ENCODE measurements at regions not wholly inside any gene's neighbourhood (a gene's known extent, or its start where the extent isn't known, plus 50 kb on each side); places are given as distances from the start of the nearest gene placed in this dataset.
"Not testable (repeated sequence)": the region's sequence is repeated elsewhere in the genome, so short reads cannot be mapped to it uniquely, and the experiment has no call there.

DNA sequence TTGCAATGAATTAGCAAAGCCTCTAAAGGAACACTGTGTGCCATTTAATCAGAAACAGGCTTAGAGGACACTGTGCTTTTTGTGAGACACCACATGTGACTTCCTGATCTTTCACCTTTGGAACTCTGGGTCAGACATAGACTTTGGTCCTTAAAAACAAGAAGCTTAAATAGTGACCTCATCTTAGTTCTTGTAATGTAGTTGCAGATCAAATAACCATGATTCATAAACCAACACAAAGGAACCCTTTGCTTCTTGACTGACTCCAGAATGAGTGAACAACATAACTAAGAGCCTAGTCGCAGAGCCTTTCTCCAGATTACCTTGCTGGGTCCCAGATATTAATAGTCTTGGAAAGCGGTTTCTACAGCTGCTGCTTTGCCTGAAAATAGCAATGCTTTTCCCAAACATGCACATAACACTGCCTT is 947.3 kb downstream of the SPATA31A6 start:
- H3K27me3 ChIP-seq; H3K36me3 ChIP-seq; H3K4me1 ChIP-seq; H3K9me3 ChIP-seq; H3K4me3 ChIP-seq; DNase-seq (ENCODE audit: low spot score in 2 of 2): not testable (repeated sequence)
- H3K27ac ChIP-seq, result peak overlapping the region; percentile 54
- 63% methylated on average over 2 of the region's 2 CpGs for WGBS
- TF ChIP-seq POLR2AphosphoS5 (IDR thresholded peaks at IDR 0.05), result peak in 1 of 3 donors; percentile 59

DNA sequence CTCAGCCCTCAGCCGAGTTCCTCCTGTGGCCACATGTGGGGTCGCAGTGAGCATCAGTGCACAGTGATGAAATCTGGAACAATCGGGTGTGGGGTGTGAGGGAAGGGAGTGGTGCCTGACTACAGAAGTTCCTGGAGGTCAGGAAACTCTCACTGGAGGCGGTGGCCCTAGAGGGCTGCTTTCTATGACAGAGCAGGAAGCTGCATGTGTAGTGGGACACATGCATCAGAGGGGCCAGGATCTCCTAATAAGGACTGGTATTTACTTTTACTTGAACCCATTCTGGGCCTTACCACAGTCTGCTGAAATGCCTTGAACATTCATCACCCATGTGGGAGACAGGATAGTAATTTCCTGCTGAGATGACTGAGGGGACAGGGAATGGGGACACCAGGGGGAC is 952.0 kb downstream of the SPATA31A6 start:
- DNase-seq (ENCODE audit: low spot score in 2 of 2); H3K9me3 ChIP-seq; H3K36me3 ChIP-seq; H3K27me3 ChIP-seq; H3K4me1 ChIP-seq; H3K27ac ChIP-seq; H3K4me3 ChIP-seq: not testable (repeated sequence)
- WGBS, result 70% methylated on average over 3 of the region's 4 CpGs

- H3K27ac ChIP-seq; DNase-seq (ENCODE audit: low spot score in 2 of 2); H3K27me3 ChIP-seq; H3K9me3 ChIP-seq; H3K4me3 ChIP-seq; H3K4me1 ChIP-seq; H3K36me3 ChIP-seq: not testable (repeated sequence)
- 85% methylated on average over 6 of the region's 10 CpGs for WGBS
Observed at GRCh38 chr9:43138909-43139308, 955.5 kb downstream of the SPATA31A6 start.

DNA sequence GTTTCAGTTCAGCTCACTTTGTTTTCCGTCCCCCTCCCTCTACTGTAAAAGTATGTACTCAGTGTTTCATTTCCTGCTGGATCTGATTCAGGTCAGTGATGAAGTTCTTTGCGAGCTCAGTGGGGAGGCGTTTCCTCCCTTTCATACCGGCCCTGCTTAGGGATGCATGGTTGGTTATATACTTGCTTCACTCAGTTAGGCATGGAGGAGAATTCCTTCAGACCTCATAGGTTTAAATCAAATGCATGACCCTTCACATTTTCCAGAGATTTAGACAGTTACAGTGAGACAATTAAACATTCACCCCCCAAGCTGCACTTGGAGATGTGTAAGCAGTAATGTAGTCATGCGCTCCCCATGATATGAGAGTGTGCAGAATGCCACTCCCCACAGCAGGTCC is 955.9 kb downstream of the SPATA31A6 start:
- H3K27ac ChIP-seq; H3K4me1 ChIP-seq; DNase-seq (ENCODE audit: low spot score in 2 of 2); H3K36me3 ChIP-seq; H3K27me3 ChIP-seq; H3K9me3 ChIP-seq; H3K4me3 ChIP-seq: not testable (repeated sequence)
- WGBS, result 100% methylated on average over 1 of the region's 5 CpGs

GRCh38 chr9:43139878-43140608 is 956.6 kb downstream of the SPATA31A6 start:
- H3K4me3 ChIP-seq; H3K4me1 ChIP-seq; H3K27ac ChIP-seq; DNase-seq (ENCODE audit: low spot score in 2 of 2); H3K27me3 ChIP-seq; H3K36me3 ChIP-seq; H3K9me3 ChIP-seq: not testable (repeated sequence)
- WGBS, result 73% methylated on average over 6 of the region's 8 CpGs

Data from suprapubic skin (tissue), 4 donors.